Activated naive CD4-positive, alpha-beta T cell treated with Interleukin-2 at 50 U/mL for 16 hours (primary cell): ENCODE measurements at regions not wholly inside any gene's neighbourhood (a gene's known extent, or its start where the extent isn't known, plus 50 kb on each side); places are given as distances from the start of the nearest gene placed in this dataset.

Experiments used
- DNase-seq: peaks from one replicate; pipeline ENCODE4 v3.0.0-alpha.2; 2020

GRCh38 chr10:126787201-126787600 is 116.7 kb upstream of the C10orf90 start:
- DNase-seq = no peak

GRCh38 chr10:126795318-126795717 is 109.9 kb upstream of the DOCK1 start:
- DNase-seq = no peak

GRCh38 chr10:126798649-126799048 is 106.6 kb upstream of the DOCK1 start:
- DNase-seq = no peak

GRCh38 chr10:126803394-126803793 is 101.8 kb upstream of the DOCK1 start:
- DNase-seq = no peak

- no peak for DNase-seq
Observed at GRCh38 chr10:126804396-126804795, 100.8 kb upstream of the DOCK1 start.

GRCh38 chr10:126806498-126806897 is 98.7 kb upstream of the DOCK1 start:
- no peak for DNase-seq

GRCh38 chr10:126806991-126807702 is 98.1 kb upstream of the DOCK1 start:
- DNase-seq = no peak

- no peak for DNase-seq
Observed at GRCh38 chr10:126808103-126808502, 97.1 kb upstream of the DOCK1 start.

- no peak for DNase-seq
Observed at GRCh38 chr10:126813432-126813831, 91.8 kb upstream of the DOCK1 start.

GRCh38 chr10:126833542-126833941 is 71.7 kb upstream of the DOCK1 start:
- no peak for DNase-seq

GRCh38 chr10:126836009-126836408 is 69.2 kb upstream of the DOCK1 start:
- no peak for DNase-seq

- no peak for DNase-seq
Observed at GRCh38 chr10:126838316-126838715, 66.9 kb upstream of the DOCK1 start.

GRCh38 chr10:126839094-126839761 is 66.0 kb upstream of the DOCK1 start:
- DNase-seq = no peak

- DNase-seq = no peak
Observed at GRCh38 chr10:126840576-126841135, 64.6 kb upstream of the DOCK1 start.

- no peak for DNase-seq
Observed at GRCh38 chr10:126841341-126841895, 63.8 kb upstream of the DOCK1 start.

- no peak for DNase-seq
Observed at GRCh38 chr10:126842356-126842755, 62.9 kb upstream of the DOCK1 start.

- no peak for DNase-seq
Observed at GRCh38 chr10:126842836-126843235, 62.4 kb upstream of the DOCK1 start.

GRCh38 chr10:126843299-126843934 is 61.8 kb upstream of the DOCK1 start:
- no peak for DNase-seq

GRCh38 chr10:126844406-126844805 is 60.8 kb upstream of the DOCK1 start:
- no peak for DNase-seq

GRCh38 chr10:126846469-126846868 is 58.8 kb upstream of the DOCK1 start:
- DNase-seq = no peak

GRCh38 chr10:126846959-126847358 is 58.3 kb upstream of the DOCK1 start:
- DNase-seq = no peak

- DNase-seq = no peak
Observed at GRCh38 chr10:126847666-126848065, 57.6 kb upstream of the DOCK1 start.

GRCh38 chr10:126849646-126850045 is 55.6 kb upstream of the DOCK1 start:
- DNase-seq = no peak
